ENCODE measurements at regions not wholly inside any gene's neighbourhood (a gene's known extent, or its start where the extent isn't known, plus 50 kb on each side); places are given as distances from the start of the nearest gene placed in this dataset.

- TF ChIP-seq EZH2 (IDR thresholded peaks at IDR 0.05; ENCODE audit: borderline replicate concordance, low read depth, low read length, poor library complexity, severe bottlenecking) (no peak), CTCF (conservative IDR thresholded peaks at IDR 0.05; ENCODE audit: low read depth, low read length) (no peak)
- H3K36me3 ChIP-seq (ENCODE audit: insufficient read depth, low read length, poor library complexity, severe bottlenecking), result no peaks in the 10 kb centered on the region
- ChIA-PET POLR2A (ENCODE audit: low non-redundant PET) (no interaction called here), CTCF (no interaction called here)
- H3K9me3 ChIP-seq (ENCODE audit: low read depth, low read length, poor library complexity, severe bottlenecking), result no peaks in the 10 kb centered on the region
- H3K27me3 ChIP-seq (replicated peaks; ENCODE audit: insufficient read depth, low read depth, low read length, poor library complexity), result no peaks in the 10 kb centered on the region
- DNase-seq (ENCODE audit: low spot score), result no peak
- no peak overlapping the region for H3K4me3 ChIP-seq (ENCODE audit: low read depth, low read length, poor library complexity, severe bottlenecking)
- no peak overlapping the region for H3K27ac ChIP-seq (ENCODE audit: low read depth, low read length, poor library complexity, severe bottlenecking)
- intact Hi-C loops (cut with micrococcal nuclease; ENCODE audit: unreplicated experiment), result no loop called here
- H3K4me1 ChIP-seq (ENCODE audit: insufficient read depth, low read length, poor library complexity, severe bottlenecking), result no peaks in the 10 kb centered on the region
- no TSS peak for BruUV-seq (replicated peaks)
Observed at GRCh38 chr1:163670989-163671757, 349.4 kb downstream of the NUF2 start.

- no TSS peak for BruUV-seq (replicated peaks)
- H3K4me3 ChIP-seq (ENCODE audit: low read depth, low read length, poor library complexity, severe bottlenecking), result no peak overlapping the region
- TF ChIP-seq EZH2 (IDR thresholded peaks at IDR 0.05; ENCODE audit: borderline replicate concordance, low read depth, low read length, poor library complexity, severe bottlenecking) (no peak), CTCF (conservative IDR thresholded peaks at IDR 0.05; ENCODE audit: low read depth, low read length) (no peak)
- ChIA-PET POLR2A (ENCODE audit: low non-redundant PET) (no interaction called here), CTCF (no interaction called here)
- DNase-seq (ENCODE audit: low spot score), result no peak
- H3K27ac ChIP-seq (ENCODE audit: low read depth, low read length, poor library complexity, severe bottlenecking), result no peak overlapping the region
- H3K27me3 ChIP-seq (replicated peaks; ENCODE audit: insufficient read depth, low read depth, low read length, poor library complexity), result no peaks in the 10 kb centered on the region
- no peaks in the 10 kb centered on the region for H3K9me3 ChIP-seq (ENCODE audit: low read depth, low read length, poor library complexity, severe bottlenecking)
- no peaks in the 10 kb centered on the region for H3K4me1 ChIP-seq (ENCODE audit: insufficient read depth, low read length, poor library complexity, severe bottlenecking)
- intact Hi-C loops (cut with micrococcal nuclease; ENCODE audit: unreplicated experiment), result no loop called here
- H3K36me3 ChIP-seq (ENCODE audit: insufficient read depth, low read length, poor library complexity, severe bottlenecking), result no peaks in the 10 kb centered on the region
Observed at GRCh38 chr1:163672976-163673758, 351.4 kb downstream of the NUF2 start.

- no peaks in the 10 kb centered on the region for H3K4me1 ChIP-seq (ENCODE audit: insufficient read depth, low read length, poor library complexity, severe bottlenecking)
- H3K36me3 ChIP-seq (ENCODE audit: insufficient read depth, low read length, poor library complexity, severe bottlenecking), result no peaks in the 10 kb centered on the region
- BruUV-seq (replicated peaks), result no TSS peak
- H3K27me3 ChIP-seq (replicated peaks; ENCODE audit: insufficient read depth, low read depth, low read length, poor library complexity), result no peaks in the 10 kb centered on the region
- DNase-seq (ENCODE audit: low spot score), result no peak
- no peak overlapping the region for H3K27ac ChIP-seq (ENCODE audit: low read depth, low read length, poor library complexity, severe bottlenecking)
- no peak overlapping the region for H3K4me3 ChIP-seq (ENCODE audit: low read depth, low read length, poor library complexity, severe bottlenecking)
- POLR2A ChIA-PET (ENCODE audit: low non-redundant PET), result no interaction called here
- no peaks in the 10 kb centered on the region for H3K9me3 ChIP-seq (ENCODE audit: low read depth, low read length, poor library complexity, severe bottlenecking)
- CTCF ChIA-PET, result no interaction called here
- intact Hi-C loops (cut with micrococcal nuclease; ENCODE audit: unreplicated experiment), result no loop called here
- TF ChIP-seq EZH2 (IDR thresholded peaks at IDR 0.05; ENCODE audit: borderline replicate concordance, low read depth, low read length, poor library complexity, severe bottlenecking) (no peak), CTCF (conservative IDR thresholded peaks at IDR 0.05; ENCODE audit: low read depth, low read length) (no peak)
Observed at GRCh38 chr1:163673759-163674151, 352.0 kb downstream of the NUF2 start.
